H9 (cell line): ENCODE measurements at regions not wholly inside any gene's neighbourhood (a gene's known extent, or its start where the extent isn't known, plus 50 kb on each side); places are given as distances from the start of the nearest gene placed in this dataset.

Experiments used
- DNase-seq: peaks from one replicate; pipeline ENCODE4 v3.0.0-alpha.2; 2017
- H2AFZ ChIP-seq: one replicate; pipeline ENCODE4 v1.6.1; 2013; ENCODE audit warnings: mild to moderate bottlenecking, low read length, control low read depth, moderate library complexity
- H2AK5ac ChIP-seq: 2 replicates; pipeline ENCODE4 v1.6.1; 2013; ENCODE audit warnings: low read length, control low read depth, mixed read lengths; ENCODE audit not compliant: insufficient read length
- H2BK120ac ChIP-seq: one replicate; pipeline ENCODE4 v1.6.1; 2013; ENCODE audit warnings: low read depth, mild to moderate bottlenecking, low read length, control low read depth, inconsistent platforms; ENCODE audit not compliant: poor library complexity, severe bottlenecking
- H2BK12ac ChIP-seq: 2 replicates; pipeline ENCODE4 v1.6.1; 2013; ENCODE audit warnings: low read length, control low read depth, mixed read lengths, low read depth; ENCODE audit not compliant: insufficient read length
- H2BK15ac ChIP-seq: 2 replicates; pipeline ENCODE4 v1.6.1; 2013; ENCODE audit warnings: low read depth, low read length, control low read depth
- H2BK20ac ChIP-seq: one replicate; pipeline ENCODE4 v1.6.1; 2013; ENCODE audit warnings: low read depth, mild to moderate bottlenecking, low read length, control low read depth, inconsistent platforms; ENCODE audit not compliant: poor library complexity, severe bottlenecking
- H2BK5ac ChIP-seq: 2 replicates; pipeline ENCODE4 v1.6.1; 2013; ENCODE audit warnings: low read length, control low read depth, mixed read lengths; ENCODE audit not compliant: insufficient read length
- H3K14ac ChIP-seq: 2 replicates; pipeline ENCODE4 v1.6.1; 2013; ENCODE audit warnings: low read length, control low read depth; ENCODE audit not compliant: insufficient read depth
- H3K18ac ChIP-seq: 2 replicates; pipeline ENCODE4 v1.6.1; 2013; ENCODE audit warnings: low read depth, mild to moderate bottlenecking, mixed read lengths, low read length, control low read depth; ENCODE audit not compliant: insufficient read length
- H3K23ac ChIP-seq: 2 replicates; pipeline ENCODE4 v1.6.1; 2013; ENCODE audit warnings: low read length, control low read depth, mixed read lengths, low read depth; ENCODE audit not compliant: insufficient read length
- H3K23me2 ChIP-seq: 2 replicates; pipeline ENCODE4 v1.6.1; 2013; ENCODE audit warnings: low read depth, mild to moderate bottlenecking, mixed read lengths, low read length, control low read depth; ENCODE audit not compliant: insufficient read length, poor library complexity, severe bottlenecking
- H3K27ac ChIP-seq: 2 replicates; pipeline ENCODE4 v1.5.1; 2013; ENCODE audit warnings: low read length, control low read depth, mixed read lengths, low read depth; ENCODE audit not compliant: insufficient read length
- H3K27me3 ChIP-seq: 2 replicates; pipeline ENCODE4 v1.6.1; 2013; ENCODE audit warnings: low read length, control low read depth, inconsistent platforms; ENCODE audit not compliant: insufficient read depth
- H3K4ac ChIP-seq: 2 replicates; pipeline ENCODE4 v1.6.1; 2013; ENCODE audit warnings: low read depth, mild to moderate bottlenecking, control low read depth, inconsistent platforms, low read length, moderate library complexity
- H3K4me1 ChIP-seq: 2 replicates; pipeline ENCODE4 v1.6.1; 2013; ENCODE audit warnings: low read length, control low read depth, inconsistent platforms; ENCODE audit not compliant: insufficient read depth
- H3K4me2 ChIP-seq: 2 replicates; pipeline ENCODE4 v1.6.1; 2013; ENCODE audit warnings: low read length, control low read depth, mixed read lengths; ENCODE audit not compliant: insufficient read length, insufficient read depth
- H3K56ac ChIP-seq: 2 replicates; pipeline ENCODE4 v1.6.1; 2013; ENCODE audit warnings: low read depth, mild to moderate bottlenecking, mixed read lengths, low read length, control low read depth; ENCODE audit not compliant: insufficient read length
- H3K79me1 ChIP-seq: 2 replicates; pipeline ENCODE4 v1.6.1; 2013; ENCODE audit warnings: low read depth, mild to moderate bottlenecking, moderate library complexity, low read length, control low read depth, inconsistent platforms; ENCODE audit not compliant: insufficient read depth, poor library complexity, severe bottlenecking
- H3K79me2 ChIP-seq: 2 replicates; pipeline ENCODE4 v1.6.1; 2013; ENCODE audit warnings: low read length, control low read depth, inconsistent platforms; ENCODE audit not compliant: insufficient read depth
- H3K9ac ChIP-seq: 2 replicates; pipeline ENCODE4 v1.6.1; 2013; ENCODE audit warnings: low read length, control low read depth, mixed read lengths; ENCODE audit not compliant: insufficient read length; ENCODE audit errors: extremely low read depth
- H3K9me3 ChIP-seq: one replicate; pipeline ENCODE4 v1.6.1; 2013; ENCODE audit warnings: low read depth, low read length, inconsistent platforms; ENCODE audit not compliant: control insufficient read depth
- H3T11ph ChIP-seq: one replicate; pipeline ENCODE4 v1.6.1; 2013; ENCODE audit warnings: mild to moderate bottlenecking, low read length, control low read depth, inconsistent platforms
- H4K20me1 ChIP-seq: one replicate; pipeline ENCODE4 v1.6.1; 2013; ENCODE audit not compliant: control insufficient read depth, insufficient read length, insufficient read depth
- H4K5ac ChIP-seq: 2 replicates; pipeline ENCODE4 v1.6.1; 2013; ENCODE audit warnings: low read depth, mild to moderate bottlenecking, mixed read lengths, low read length, control low read depth; ENCODE audit not compliant: insufficient read length
- H4K8ac ChIP-seq: replicated peaks from 2 replicates; pipeline ENCODE4 v1.6.1; 2013; ENCODE audit warnings: low read length, control low read depth, mixed read lengths, low read depth; ENCODE audit not compliant: insufficient read length
- H4K91ac ChIP-seq: 2 replicates; pipeline ENCODE4 v1.6.1; 2013; ENCODE audit warnings: low read depth, mild to moderate bottlenecking, moderate library complexity, mixed read lengths, low read length, control low read depth; ENCODE audit not compliant: insufficient read length
- H3K27ac Mint-ChIP-seq, 3 experiments: 2 replicates in 2 of 3; 3 replicates in 1 of 3; pipeline ENCODE4 v1.8.0; 2020 to 2021; ENCODE audit warnings: mixed read lengths in 3 of 3, mild to moderate bottlenecking in 1 of 3, moderate library complexity in 1 of 3
- H3K27me3 Mint-ChIP-seq: 2 replicates; pipeline ENCODE4 v1.8.0; 2021; ENCODE audit warnings: low read depth, mild to moderate bottlenecking, moderate library complexity, mixed read lengths
- H3K36me3 Mint-ChIP-seq, 3 experiments: 2 replicates in 2 of 3; 3 replicates in 1 of 3; pipeline ENCODE4 v1.8.0; 2020 to 2021; ENCODE audit warnings: low read depth in 3 of 3, mixed read lengths in 3 of 3; ENCODE audit not compliant: insufficient read depth in 1 of 3
- H3K4me1 Mint-ChIP-seq, 2 experiments: 2 replicates each; pipeline ENCODE4 v1.8.0; 2020; ENCODE audit warnings: mixed read lengths in 2 of 2
- H3K4me3 Mint-ChIP-seq, 2 experiments: 2 replicates in 1 of 2; 3 replicates in 1 of 2; pipeline ENCODE4 v1.8.0; 2020 to 2021; ENCODE audit warnings: mild to moderate bottlenecking in 2 of 2, mixed read lengths in 2 of 2, moderate library complexity in 1 of 2
- H3K9me3 Mint-ChIP-seq, 2 experiments: 2 replicates in 1 of 2; 3 replicates in 1 of 2; pipeline ENCODE4 v1.8.0; 2020; ENCODE audit warnings: mild to moderate bottlenecking in 2 of 2, mixed read lengths in 2 of 2, moderate library complexity in 1 of 2
- CTCF ChIP-seq: fragments of 200-600 bp; sonication (generic); conservative IDR thresholded peaks from 3 replicates; pipeline ENCODE4 v1.8.0; 2021; ENCODE audit warnings: antibody characterized with exemption, mild to moderate bottlenecking
- WGBS: extraction: QIAGEN DNeasy Blood & Tissue Kit; methylation state at CpG from one replicate; pipeline ENCODE4 v1.1.7; 2013; ENCODE audit warnings: missing lambda C conversion rate, low lambda C conversion rate, mixed read lengths; ENCODE audit not compliant: insufficient read length; ENCODE audit errors: extremely low coverage; 5-methylcytosine and 5-hydroxymethylcytosine counted together

- Mint-ChIP-seq H3K36me3 (no peaks in the 10 kb centered on the region; a peak in 1 of 7 replicates), H3K27me3 (no peaks in the 10 kb centered on the region), H3K4me1 (peaks cover 0 to 2% of the 10 kb centered on the region in 2 experiments; a peak in 1 of 4 replicates), H3K27ac (no peak overlapping the region), H3K9me3 (no peaks in the 10 kb centered on the region; a peak in 1 of 5 replicates), H3K4me3 (no peak overlapping the region)
- Histone ChIP-seq H4K8ac (no peak overlapping the region), H3K79me2 (no peaks in the 10 kb centered on the region), H2BK12ac (no peak overlapping the region), H3K9me3 (no peaks in the 10 kb centered on the region), H2BK5ac (no peak overlapping the region), H2AFZ (no peak overlapping the region), H3T11ph (no peak overlapping the region), H3K4ac (no peak overlapping the region), H3K23me2 (no peaks in the 10 kb centered on the region), H2BK15ac (no peak overlapping the region), H4K5ac (no peak overlapping the region), H3K14ac (no peak overlapping the region), H3K9ac (no peak overlapping the region), H3K23ac (no peak overlapping the region), H4K91ac (no peak overlapping the region), H4K20me1 (no peaks in the 10 kb centered on the region), H3K4me1 (no peaks in the 10 kb centered on the region), H3K27ac (no peak overlapping the region), H3K18ac (no peak overlapping the region), H3K56ac (no peak overlapping the region), H2AK5ac (no peak overlapping the region), H3K27me3 (no peaks in the 10 kb centered on the region), H3K4me2 (no peak overlapping the region), H2BK20ac (no peak overlapping the region), H2BK120ac (no peak overlapping the region), H3K79me1 (no peaks in the 10 kb centered on the region)
- no peak for TF ChIP-seq CTCF
- DNase-seq: no peak
- WGBS: no CpG with 5 or more reads among the region's 2 CpGs
Observed at GRCh38 chr6:114987281-114987680, 644.5 kb upstream of the HS3ST5 start.
